HG03095 (cell line): ENCODE measurements at regions not wholly inside any gene's neighbourhood (a gene's known extent, or its start where the extent isn't known, plus 50 kb on each side); places are given as distances from the start of the nearest gene placed in this dataset.

Experiments
- ATAC-seq: cut with Tn5 transposase; IDR thresholded peaks from one replicate; pipeline ENCODE4 v1.9.1; 2021; ENCODE audit warnings: moderate library complexity; ENCODE audit not compliant: unreplicated experiment

- ATAC-seq: no peak
These were observed 620.3 kb downstream of the SLC4A3 start for GRCh38 chr2:220247588-220248350.

- ATAC-seq: no peak
These were observed 632.2 kb downstream of the SLC4A3 start for GRCh38 chr2:220259662-220260061.

- ATAC-seq: no peak
These were observed 635.9 kb downstream of the SLC4A3 start for GRCh38 chr2:220263300-220263699.

- ATAC-seq: no peak
These were observed 641.9 kb downstream of the SLC4A3 start for GRCh38 chr2:220269367-220269766.

GRCh38 chr2:220270481-220271070 lies 643.1 kb downstream of the SLC4A3 start:
- ATAC-seq: no peak

- no peak for ATAC-seq
These were observed 645.2 kb downstream of the SLC4A3 start for GRCh38 chr2:220272656-220273055.

- no peak for ATAC-seq
These were observed 645.7 kb downstream of the SLC4A3 start for GRCh38 chr2:220273082-220273481.

- no peak for ATAC-seq
These were observed 648.0 kb downstream of the SLC4A3 start for GRCh38 chr2:220275454-220275853.

GRCh38 chr2:220276741-220277444 lies 649.5 kb downstream of the SLC4A3 start:
- no peak for ATAC-seq

- ATAC-seq: no peak
These were observed 650.1 kb downstream of the SLC4A3 start for GRCh38 chr2:220277445-220277975.

- no peak for ATAC-seq
These were observed 650.6 kb downstream of the SLC4A3 start for GRCh38 chr2:220278022-220278421.

- no peak for ATAC-seq
These were observed 651.9 kb downstream of the SLC4A3 start for GRCh38 chr2:220279372-220279771.

GRCh38 chr2:220279840-220280239 lies 652.4 kb downstream of the SLC4A3 start:
- no peak for ATAC-seq

- ATAC-seq: no peak
These were observed 653.3 kb downstream of the SLC4A3 start for GRCh38 chr2:220280736-220281135.

- no peak for ATAC-seq
These were observed 654.3 kb downstream of the SLC4A3 start for GRCh38 chr2:220281771-220282170.

GRCh38 chr2:220282236-220282635 lies 654.8 kb downstream of the SLC4A3 start:
- no peak for ATAC-seq

- ATAC-seq: no peak
These were observed 666.5 kb downstream of the SLC4A3 start for GRCh38 chr2:220293966-220294365.

- ATAC-seq: no peak
These were observed 668.7 kb downstream of the SLC4A3 start for GRCh38 chr2:220296174-220296573.

- no peak for ATAC-seq
These were observed 669.7 kb downstream of the SLC4A3 start for GRCh38 chr2:220297093-220297492.

- ATAC-seq: no peak
These were observed 673.4 kb downstream of the SLC4A3 start for GRCh38 chr2:220300806-220301205.

- ATAC-seq: no peak
These were observed 675.3 kb downstream of the SLC4A3 start for GRCh38 chr2:220302756-220303155.

- no peak for ATAC-seq
These were observed 681.8 kb downstream of the SLC4A3 start for GRCh38 chr2:220309215-220309614.
